ENCODE measurements at regions not wholly inside any gene's neighbourhood (a gene's known extent, or its start where the extent isn't known, plus 50 kb on each side); places are given as distances from the start of the nearest gene placed in this dataset.
"Not testable (repeated sequence)": the region's sequence is repeated elsewhere in the genome, so short reads cannot be mapped to it uniquely, and the experiment has no call there.

GRCh38 chr9:82423700-82424099, 435.1 kb downstream of the SPATA31D1 start:
- Mint-ChIP-seq H3K9me3 (peaks cover 0 to 13% (median 2%) of the 10 kb centered on the region in 6 donors), H3K4me3 (no peak overlapping the region), H3K4me1 (no peaks in the 10 kb centered on the region), H3K27ac (no peak overlapping the region), H3K36me3 (no peaks in the 10 kb centered on the region), H3K27me3 (ENCODE audit: low read depth in 3 of 3) (peaks cover 0 to 2% (median 0%) of the 10 kb centered on the region in 3 donors)
- no peak for DNase-seq

- no peaks in the 10 kb centered on the region for H3K4me1 Mint-ChIP-seq
- H3K9me3 Mint-ChIP-seq = peaks cover under 1 to 16% (median 3%) of the 10 kb centered on the region in 6 donors
Measured at GRCh38 chr9:82424599-82425120, 436.1 kb downstream of the SPATA31D1 start.

GRCh38 chr9:82431121-82431520, 442.5 kb downstream of the SPATA31D1 start:
- no peak for DNase-seq
- Mint-ChIP-seq H3K9me3 (peaks cover 2 to 15% (median 10%) of the 10 kb centered on the region in 6 donors), H3K36me3 (no peaks in the 10 kb centered on the region), H3K4me3 (no peak overlapping the region), H3K27ac (no peak overlapping the region), H3K27me3 (ENCODE audit: low read depth in 3 of 3) (peaks cover 0 to 2% (median 2%) of the 10 kb centered on the region in 3 donors), H3K4me1 (no peaks in the 10 kb centered on the region)

More at GRCh38 chr9:82424599-82425120, 436.1 kb downstream of the SPATA31D1 start:
- Mint-ChIP-seq H3K36me3 (no peaks in the 10 kb centered on the region), H3K4me3 (no peak overlapping the region), H3K27me3 (ENCODE audit: low read depth in 3 of 3) (no peaks in the 10 kb centered on the region), H3K27ac (no peak overlapping the region)
- DNase-seq = no peak

GRCh38 chr9:82433290-82433931, 444.8 kb downstream of the SPATA31D1 start:
- not testable (repeated sequence) for H3K4me1 Mint-ChIP-seq; H3K27me3 Mint-ChIP-seq (ENCODE audit: low read depth in 3 of 3); H3K4me3 Mint-ChIP-seq; H3K27ac Mint-ChIP-seq; DNase-seq; H3K36me3 Mint-ChIP-seq
- H3K9me3 Mint-ChIP-seq = peaks cover 3 to 20% (median 12%) of the 10 kb centered on the region in 6 donors

- no peak overlapping the region for H3K27ac Mint-ChIP-seq
- H3K9me3 Mint-ChIP-seq = peaks cover 6 to 30% (median 12%) of the 10 kb centered on the region in 6 donors
- H3K4me1 Mint-ChIP-seq = no peaks in the 10 kb centered on the region
- H3K27me3 Mint-ChIP-seq (ENCODE audit: low read depth in 3 of 3) = peaks cover 0 to 3% (median 2%) of the 10 kb centered on the region in 3 donors
- no peak for DNase-seq
- H3K4me3 Mint-ChIP-seq = no peak overlapping the region
- H3K36me3 Mint-ChIP-seq = peaks cover 0 to 3% (median 0%) of the 10 kb centered on the region in 3 donors
Measured at GRCh38 chr9:82436475-82436874, 447.9 kb downstream of the SPATA31D1 start.

- H3K4me1 Mint-ChIP-seq; H3K27me3 Mint-ChIP-seq (ENCODE audit: low read depth in 3 of 3); H3K27ac Mint-ChIP-seq; H3K4me3 Mint-ChIP-seq; DNase-seq; H3K36me3 Mint-ChIP-seq: not testable (repeated sequence)
- peaks cover 6 to 37% (median 12%) of the 10 kb centered on the region in 6 donors for H3K9me3 Mint-ChIP-seq
Measured at GRCh38 chr9:82437183-82437582, 448.6 kb downstream of the SPATA31D1 start.

GRCh38 chr9:82438581-82438980, 450.0 kb downstream of the SPATA31D1 start:
- DNase-seq = no peak
- Mint-ChIP-seq H3K27me3 (ENCODE audit: low read depth in 3 of 3) (peaks cover 0 to 3% (median 2%) of the 10 kb centered on the region in 3 donors), H3K36me3 (peaks cover 0 to 3% (median 0%) of the 10 kb centered on the region in 3 donors), H3K4me3 (no peak overlapping the region), H3K27ac (no peak overlapping the region), H3K4me1 (no peaks in the 10 kb centered on the region), H3K9me3 (peaks cover 9 to 44% (median 13%) of the 10 kb centered on the region in 6 donors)

GRCh38 chr9:82443312-82443711, 454.7 kb downstream of the SPATA31D1 start:
- no peak overlapping the region for H3K4me3 Mint-ChIP-seq
- H3K36me3 Mint-ChIP-seq = peaks cover 0 to 3% (median 0%) of the 10 kb centered on the region in 3 donors
- no peak for DNase-seq
- H3K27ac Mint-ChIP-seq = no peak overlapping the region
- no peaks in the 10 kb centered on the region for H3K27me3 Mint-ChIP-seq (ENCODE audit: low read depth in 3 of 3)
- no peaks in the 10 kb centered on the region for H3K4me1 Mint-ChIP-seq
- peaks cover 12 to 57% (median 22%) of the 10 kb centered on the region in 6 donors for H3K9me3 Mint-ChIP-seq

- H3K4me1 Mint-ChIP-seq = no peaks in the 10 kb centered on the region
- H3K27me3 Mint-ChIP-seq (ENCODE audit: low read depth in 3 of 3) = no peaks in the 10 kb centered on the region
- H3K4me3 Mint-ChIP-seq = no peak overlapping the region
- H3K27ac Mint-ChIP-seq = no peak overlapping the region
- H3K9me3 Mint-ChIP-seq = peaks cover 8 to 51% (median 17%) of the 10 kb centered on the region in 6 donors
- no peak for DNase-seq
- H3K36me3 Mint-ChIP-seq = no peaks in the 10 kb centered on the region
Measured at GRCh38 chr9:82445556-82445955, 457.0 kb downstream of the SPATA31D1 start.

GRCh38 chr9:82447343-82447742, 458.8 kb downstream of the SPATA31D1 start:
- peaks cover 0 to under 1% (median 0%) of the 10 kb centered on the region in 3 donors for H3K27me3 Mint-ChIP-seq (ENCODE audit: low read depth in 3 of 3)
- H3K9me3 Mint-ChIP-seq = peaks cover 8 to 46% (median 19%) of the 10 kb centered on the region in 6 donors
- no peak for DNase-seq
- H3K4me1 Mint-ChIP-seq = no peaks in the 10 kb centered on the region
- H3K36me3 Mint-ChIP-seq = no peaks in the 10 kb centered on the region
- H3K4me3 Mint-ChIP-seq = no peak overlapping the region
- no peak overlapping the region for H3K27ac Mint-ChIP-seq

- Mint-ChIP-seq H3K4me3 (no peak overlapping the region), H3K9me3 (peaks cover 5 to 41% (median 18%) of the 10 kb centered on the region in 6 donors), H3K4me1 (no peaks in the 10 kb centered on the region), H3K27ac (no peak overlapping the region), H3K36me3 (no peaks in the 10 kb centered on the region), H3K27me3 (ENCODE audit: low read depth in 3 of 3) (peaks cover 0 to 2% (median 0%) of the 10 kb centered on the region in 3 donors)
- DNase-seq = no peak
Measured at GRCh38 chr9:82449986-82450385, 461.4 kb downstream of the SPATA31D1 start.

- H3K4me1 Mint-ChIP-seq = no peaks in the 10 kb centered on the region
- DNase-seq = no peak
- H3K27ac Mint-ChIP-seq = no peak overlapping the region
- H3K9me3 Mint-ChIP-seq = peaks cover 0 to 17% (median 11%) of the 10 kb centered on the region in 6 donors
- H3K36me3 Mint-ChIP-seq = no peaks in the 10 kb centered on the region
- H3K4me3 Mint-ChIP-seq = no peak overlapping the region
- peaks cover 0 to 2% (median 2%) of the 10 kb centered on the region in 3 donors for H3K27me3 Mint-ChIP-seq (ENCODE audit: low read depth in 3 of 3)
Measured at GRCh38 chr9:82454509-82455190, 466.1 kb downstream of the SPATA31D1 start.

GRCh38 chr9:82456642-82457041, 468.1 kb downstream of the SPATA31D1 start:
- H3K9me3 Mint-ChIP-seq = peaks cover 0 to 21% (median 10%) of the 10 kb centered on the region in 6 donors
- H3K27me3 Mint-ChIP-seq (ENCODE audit: low read depth in 3 of 3) = peaks cover 0 to 2% (median 2%) of the 10 kb centered on the region in 3 donors
- H3K4me1 Mint-ChIP-seq = no peaks in the 10 kb centered on the region
- no peak for DNase-seq
- H3K36me3 Mint-ChIP-seq = no peaks in the 10 kb centered on the region
- no peak overlapping the region for H3K4me3 Mint-ChIP-seq
- H3K27ac Mint-ChIP-seq = no peak overlapping the region

- no peaks in the 10 kb centered on the region for H3K36me3 Mint-ChIP-seq
- no peak overlapping the region for H3K27ac Mint-ChIP-seq
- DNase-seq = no peak
- H3K4me3 Mint-ChIP-seq = no peak overlapping the region
- no peaks in the 10 kb centered on the region for H3K4me1 Mint-ChIP-seq
- H3K9me3 Mint-ChIP-seq = peaks cover 0 to 18% (median 6%) of the 10 kb centered on the region in 6 donors
- H3K27me3 Mint-ChIP-seq (ENCODE audit: low read depth in 3 of 3) = peaks cover 0 to 2% (median 2%) of the 10 kb centered on the region in 3 donors
Measured at GRCh38 chr9:82457298-82457697, 468.7 kb downstream of the SPATA31D1 start.

Data from immature natural killer cell (primary cell).